HuH-7.5 (cell line): ENCODE measurements at regions not wholly inside any gene's neighbourhood (a gene's known extent, or its start where the extent isn't known, plus 50 kb on each side); places are given as distances from the start of the nearest gene placed in this dataset.
A peak's percentile ranks its signal among the peaks of the same experiment; 100 is the strongest.
"Not testable (repeated sequence)": the region's sequence is repeated elsewhere in the genome, so short reads cannot be mapped to it uniquely, and the experiment has no call there.

Experiments
- DNase-seq: peaks from one replicate; pipeline ENCODE4 v3.0.0; 2011; ENCODE audit warnings: low spot score

DNA sequence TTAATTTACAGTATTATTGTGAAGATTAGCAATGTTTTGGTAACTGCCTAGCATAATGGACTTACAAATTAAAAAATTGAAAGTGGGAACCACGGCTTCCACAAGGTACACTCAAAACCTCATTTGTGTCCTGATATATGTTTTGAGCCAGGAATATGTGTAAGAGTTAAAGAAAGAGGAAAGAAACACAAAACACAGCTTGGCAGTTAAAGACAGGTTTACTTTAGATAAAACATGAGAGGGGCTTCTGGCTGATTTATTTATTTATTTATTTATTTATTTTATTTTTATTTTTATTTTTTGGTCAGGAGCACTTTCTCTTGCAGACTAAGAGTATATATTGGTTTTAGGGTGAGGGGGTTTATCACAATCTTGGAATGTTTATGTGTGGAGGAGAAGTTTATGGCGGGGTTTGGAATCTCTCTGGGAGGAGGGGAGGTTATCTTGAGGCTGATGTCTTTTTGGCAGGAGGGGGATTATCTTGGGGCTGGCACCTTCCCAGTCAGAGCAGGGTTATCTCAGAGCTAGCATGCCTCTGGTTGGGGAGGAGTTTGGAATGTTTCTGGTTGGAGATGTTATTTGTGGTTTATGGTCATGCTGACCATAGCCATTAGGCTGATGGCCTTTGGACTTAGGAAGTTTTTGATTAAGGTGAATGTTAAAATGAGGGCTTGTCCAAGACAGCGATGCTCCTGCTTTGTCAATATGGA is 436.7 kb downstream of the DAD1 start:
- DNase-seq: no peak

DNA sequence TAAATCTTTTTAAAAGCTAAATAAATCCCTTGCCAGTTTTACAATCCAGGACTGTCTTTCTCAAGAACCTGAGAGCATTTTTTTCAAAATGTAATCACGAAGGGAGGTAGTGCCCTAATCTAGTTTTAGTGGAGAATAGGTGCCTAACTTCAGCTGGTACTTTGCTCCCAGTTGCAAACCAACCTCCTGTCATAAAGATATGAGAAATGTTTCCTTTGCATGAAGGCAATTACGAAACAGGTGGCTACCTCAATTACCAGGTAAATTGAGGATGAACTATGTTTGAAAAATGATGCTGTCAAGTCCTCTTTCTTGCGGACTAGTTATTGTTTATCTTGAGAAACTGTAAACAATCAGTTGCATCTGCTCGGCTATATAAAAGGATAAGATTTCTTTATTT is 437.9 kb downstream of the DAD1 start:
- no peak for DNase-seq

DNA sequence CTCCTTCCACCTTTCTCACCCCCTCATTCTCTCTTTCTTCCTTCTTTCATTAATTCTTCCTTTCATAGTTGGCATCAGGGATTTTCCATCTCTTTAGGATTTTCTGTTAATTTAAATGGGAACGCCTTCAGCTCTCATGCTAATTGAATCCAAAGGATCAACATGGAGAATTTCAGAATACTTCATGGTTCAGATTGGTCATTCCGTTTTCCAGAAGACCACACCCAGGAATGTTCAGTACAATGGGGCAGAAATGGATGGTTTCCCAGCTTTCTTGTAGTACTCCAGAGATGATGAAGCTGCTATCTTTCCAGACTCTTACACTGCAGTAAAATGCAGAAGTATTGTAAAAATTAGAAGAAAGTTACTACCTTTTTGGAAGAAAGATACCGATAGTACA is 440.0 kb downstream of the DAD1 start:
- no peak for DNase-seq

DNA sequence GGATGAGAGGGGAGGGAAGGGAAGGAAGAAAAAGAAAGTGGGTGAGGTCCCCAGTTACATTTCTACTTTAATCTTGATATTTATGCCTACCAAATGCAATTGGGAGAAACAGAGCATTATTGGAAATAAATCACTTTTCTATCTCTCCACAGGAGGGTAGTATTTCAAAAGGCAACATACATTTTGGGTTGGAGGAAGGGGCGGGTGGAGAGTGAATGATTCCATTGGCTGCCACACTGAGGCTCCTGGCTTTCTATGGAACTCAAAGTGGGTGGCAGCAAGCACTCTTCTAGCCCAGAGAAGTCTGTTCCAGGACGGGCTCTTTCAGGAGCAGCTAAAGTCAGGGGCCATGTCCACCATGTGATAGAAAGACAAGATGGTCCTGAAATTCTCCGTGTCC is 441.3 kb downstream of the DAD1 start:
- no peak for DNase-seq

DNA sequence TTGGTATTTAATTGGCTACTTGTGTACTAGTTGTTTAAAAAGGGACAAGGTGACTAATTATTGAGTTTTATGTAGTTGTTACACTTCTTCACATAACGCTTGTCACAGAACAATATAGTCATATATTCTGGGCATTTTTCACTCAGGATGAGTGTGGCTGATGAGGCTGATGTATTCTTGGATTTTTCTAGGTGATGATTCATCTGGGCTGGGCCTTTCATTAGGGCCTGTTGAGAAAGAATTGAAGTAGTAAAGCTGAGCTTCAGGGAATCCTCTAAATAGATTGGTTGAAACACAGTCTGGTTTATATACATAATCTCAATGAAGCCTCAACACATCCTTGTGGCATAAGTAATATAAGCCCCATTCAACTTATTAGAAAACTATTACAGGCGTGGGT is 445.7 kb downstream of the DAD1 start:
- no peak for DNase-seq

- no peak for DNase-seq
Observed at GRCh38 chr14:22140633-22141032, 448.4 kb downstream of the DAD1 start.

DNA sequence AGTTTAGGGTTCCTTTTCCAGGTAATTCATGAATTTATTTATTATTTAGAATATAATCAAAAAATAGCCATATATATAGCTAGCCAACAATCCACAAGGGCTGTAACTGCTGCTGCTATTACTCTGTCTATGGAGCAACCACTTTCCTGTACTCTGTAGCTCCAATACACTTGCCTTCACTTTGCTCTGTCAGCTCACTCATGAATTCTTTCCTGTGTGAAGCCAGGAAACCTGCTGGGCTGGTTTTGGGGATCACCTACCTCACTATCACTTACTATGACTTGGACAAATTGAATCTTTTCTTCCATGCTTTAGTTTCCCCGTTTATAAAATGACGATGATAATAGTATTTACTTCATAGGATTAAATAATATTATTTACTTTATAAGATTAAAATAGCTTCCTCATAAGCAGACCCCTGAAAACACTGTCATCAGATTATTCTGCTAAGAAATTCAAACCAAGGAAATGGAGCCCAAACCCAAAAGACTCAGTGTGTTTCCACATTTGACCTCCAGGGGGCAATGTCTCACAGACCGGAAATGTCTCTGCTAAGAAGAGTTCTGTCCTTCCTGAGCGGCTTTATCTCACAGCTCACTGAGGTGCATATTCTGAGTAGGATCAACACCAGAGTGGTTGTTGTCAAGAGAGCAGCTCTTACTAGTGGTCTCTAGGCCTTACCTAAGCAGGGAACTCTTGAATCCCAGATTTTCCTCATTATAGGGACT is 457.1 kb downstream of the DAD1 start:
- DNase-seq: no peak

DNA sequence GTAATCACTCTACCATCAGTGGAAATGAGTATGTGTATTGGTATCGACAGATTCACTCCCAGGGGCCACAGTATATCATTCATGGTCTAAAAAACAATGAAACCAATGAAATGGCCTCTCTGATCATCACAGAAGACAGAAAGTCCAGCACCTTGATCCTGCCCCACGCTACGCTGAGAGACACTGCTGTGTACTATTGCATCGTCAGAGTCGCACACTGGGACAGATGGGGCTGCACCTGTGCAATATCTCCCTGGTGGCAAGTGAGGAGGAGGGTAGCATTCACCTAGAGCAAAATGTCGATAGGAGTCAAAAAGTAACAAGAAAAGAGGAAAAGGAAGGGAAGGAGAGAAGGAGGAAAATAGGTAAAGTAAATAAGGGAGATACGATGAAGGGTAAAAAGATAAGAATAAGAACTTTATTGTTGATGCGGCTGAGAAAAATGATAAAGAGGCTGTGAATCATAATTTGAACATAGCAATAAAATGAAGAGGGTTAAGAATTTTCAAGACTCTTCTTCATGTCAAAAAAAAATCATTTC is 450.5 kb upstream of the OR4E1 start:
- DNase-seq: no peak

DNA sequence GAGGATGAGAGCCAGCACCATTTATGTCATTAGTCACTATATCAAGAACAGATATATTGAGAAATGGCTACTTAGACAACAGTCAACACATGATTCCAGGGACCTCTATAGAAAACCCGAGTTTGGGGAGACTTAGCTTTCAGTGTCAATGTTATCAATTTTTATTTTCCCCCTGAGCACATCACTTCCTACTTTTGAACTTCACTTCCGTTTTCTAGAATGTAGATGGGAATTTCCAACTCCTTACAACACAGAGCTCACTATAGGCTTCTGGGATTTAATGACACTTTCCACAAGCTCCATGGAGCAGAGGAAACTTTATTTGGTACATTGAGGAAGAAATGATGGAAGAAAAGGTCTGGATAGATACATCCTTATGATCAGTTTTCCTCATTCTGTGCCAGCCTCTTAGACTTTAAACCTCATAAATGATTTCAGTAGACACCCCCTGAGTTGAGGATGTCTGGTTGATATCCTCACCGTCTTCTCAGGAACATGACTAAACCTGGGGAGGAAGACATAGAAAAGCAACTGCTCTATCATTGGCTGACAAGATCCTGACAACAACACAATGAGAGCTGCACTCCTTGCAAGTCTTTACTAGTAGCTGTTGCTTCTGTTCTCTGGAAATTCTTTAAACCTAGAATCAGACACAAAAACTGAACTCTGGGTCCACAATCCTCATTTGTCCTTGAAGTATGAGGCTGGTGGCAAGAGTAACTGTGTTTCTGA is 449.4 kb upstream of the OR4E1 start:
- no peak for DNase-seq

GRCh38 chr14:22122227-22122818 is 448.7 kb upstream of the OR4E1 start:
- no peak for DNase-seq

GRCh38 chr14:22118899-22119477 is 445.4 kb upstream of the OR4E1 start:
- DNase-seq: no peak

GRCh38 chr14:22113401-22113800 is 439.8 kb upstream of the OR4E1 start:
- no peak for DNase-seq

DNA sequence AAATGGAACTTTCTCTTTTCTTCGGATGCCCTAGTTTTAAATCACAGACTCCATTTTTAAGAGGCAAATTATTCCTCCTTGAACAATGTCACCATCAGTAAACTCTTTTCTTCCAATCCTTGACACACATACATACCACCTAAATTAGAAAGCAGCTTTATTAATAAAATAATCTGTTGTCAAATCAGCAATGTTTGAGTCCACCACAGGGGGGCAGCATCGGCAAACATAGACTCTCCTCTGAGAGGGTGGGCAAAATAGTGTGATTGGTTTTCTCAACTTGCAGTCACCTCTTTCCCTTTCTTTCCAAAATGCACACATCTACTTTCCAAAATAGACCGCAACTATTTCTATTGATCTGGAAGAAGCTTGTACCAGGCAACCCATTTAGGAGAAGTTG is 438.4 kb upstream of the OR4E1 start:
- DNase-seq: no peak

GRCh38 chr14:22107753-22108152 is 434.1 kb upstream of the OR4E1 start:
- no peak for DNase-seq

- DNase-seq: no peak
Observed at GRCh38 chr14:22106700-22107697, 433.4 kb upstream of the OR4E1 start.

- DNase-seq: no peak
Observed at GRCh38 chr14:22105624-22106006, 432.0 kb upstream of the OR4E1 start.

DNA sequence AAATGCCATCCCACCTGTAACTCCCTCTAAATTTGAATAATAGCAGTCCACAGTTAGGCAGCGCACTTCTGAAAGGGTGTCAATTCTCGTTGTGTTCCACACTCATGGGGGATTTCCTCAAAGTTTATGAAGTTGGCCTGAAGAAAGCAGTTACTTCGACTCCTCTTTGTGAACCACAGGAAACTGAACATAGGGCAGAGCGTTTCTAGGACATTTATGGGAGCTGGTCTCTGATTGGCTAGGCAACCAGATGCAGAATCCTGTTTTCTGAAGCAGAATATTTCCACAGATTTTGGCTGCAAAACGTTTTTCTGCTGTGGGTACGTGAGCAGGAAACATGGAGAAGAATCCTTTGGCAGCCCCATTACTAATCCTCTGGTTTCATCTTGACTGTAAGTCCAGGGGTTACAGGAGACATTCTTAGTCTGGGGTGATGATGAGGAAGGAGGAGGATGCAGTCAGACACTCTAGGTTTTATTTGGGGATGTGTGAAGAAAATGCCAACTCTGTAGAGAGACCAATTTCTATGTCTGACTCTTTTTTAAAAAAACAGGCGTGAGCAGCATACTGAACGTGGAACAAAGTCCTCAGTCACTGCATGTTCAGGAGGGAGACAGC is 431.5 kb upstream of the OR4E1 start:
- DNase-seq: no peak

DNA sequence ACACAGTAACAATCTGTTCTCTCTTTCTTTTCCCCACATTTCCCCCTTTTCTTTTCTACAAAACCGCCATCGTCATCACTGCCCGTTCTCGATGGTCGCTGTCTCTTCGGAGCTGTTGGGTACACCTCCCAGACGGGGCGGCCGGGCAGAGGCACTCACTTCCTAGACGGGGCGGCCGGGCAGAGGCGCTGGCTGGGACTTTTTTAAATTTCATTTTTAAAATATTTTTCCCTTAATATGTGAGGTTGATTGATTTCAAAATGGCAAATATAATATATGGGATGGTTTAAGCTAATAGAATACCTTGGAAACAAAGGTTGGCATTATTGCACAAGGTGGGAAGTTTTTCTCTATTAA is 427.1 kb upstream of the OR4E1 start:
- not testable (repeated sequence) for DNase-seq

GRCh38 chr14:22099942-22100763 is 426.5 kb upstream of the OR4E1 start:
- peak; percentile 27 for DNase-seq

DNA sequence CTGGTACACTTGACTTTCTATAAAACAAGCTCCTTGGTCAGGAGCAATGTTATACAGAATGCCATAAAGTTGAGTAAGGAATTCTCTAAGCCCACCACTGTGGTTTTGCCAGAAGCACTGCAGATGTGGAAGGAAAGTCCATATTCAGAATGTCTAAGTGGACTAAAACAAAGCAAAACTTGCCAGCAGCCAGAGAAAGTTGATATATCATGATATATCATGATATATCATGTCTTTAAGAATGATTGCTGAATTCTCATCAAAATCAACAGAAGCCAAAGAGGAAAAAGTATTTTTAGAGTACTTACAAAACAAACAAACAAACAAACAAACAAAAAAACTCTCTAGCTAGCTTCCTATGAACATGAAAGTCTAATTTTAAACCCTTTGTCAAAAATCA is 424.8 kb upstream of the OR4E1 start:
- no peak for DNase-seq
